ENCODE measurements at regions not wholly inside any gene's neighbourhood (a gene's known extent, or its start where the extent isn't known, plus 50 kb on each side); places are given as distances from the start of the nearest gene placed in this dataset.

DNA sequence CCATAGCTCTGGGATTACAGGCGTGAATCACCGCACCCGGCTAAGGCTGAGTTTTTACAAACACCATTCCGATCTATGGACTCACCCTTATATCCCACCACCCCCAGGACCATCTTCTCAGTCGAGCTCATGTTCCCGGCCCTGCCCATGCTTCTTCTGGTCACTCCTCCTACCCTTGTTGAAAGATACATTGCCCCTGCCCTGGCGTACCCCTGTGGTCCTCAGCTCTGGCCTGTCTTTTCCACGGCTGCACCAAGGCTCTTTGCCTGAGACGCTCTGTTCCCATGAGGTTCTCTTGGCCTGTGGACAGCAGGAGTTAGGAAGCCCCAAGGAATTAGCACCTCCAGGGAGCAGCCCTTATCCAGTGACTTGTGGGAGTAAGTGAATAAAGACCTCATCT, 379.4 kb upstream of the TNRC6C start:
- FAIRE-seq (no peak), DNase-seq (ENCODE audit: insufficient read length, low spot score) (no peak)

DNA sequence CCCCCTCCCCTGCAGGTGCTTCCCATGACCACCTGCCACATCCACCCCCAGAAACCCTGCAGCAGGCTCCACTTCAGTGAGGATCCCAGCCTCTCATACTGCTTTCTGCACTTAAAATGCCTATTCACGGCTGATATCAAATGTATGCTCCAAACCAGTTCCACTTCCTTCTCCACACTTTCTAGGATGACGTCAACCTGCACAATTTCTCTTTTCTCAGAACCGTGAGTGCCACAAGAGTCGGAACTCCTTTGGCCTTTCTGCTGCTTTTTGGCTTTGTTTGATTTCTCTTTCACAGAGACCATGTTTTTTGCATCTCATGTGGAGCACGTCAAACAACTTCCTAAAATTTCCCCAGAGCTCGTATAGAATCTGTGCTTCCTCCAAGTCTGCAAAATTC, 378.8 kb upstream of the TNRC6C start:
- DNase-seq (ENCODE audit: insufficient read length, low spot score) (no peak), FAIRE-seq (peak; percentile 82)

DNA sequence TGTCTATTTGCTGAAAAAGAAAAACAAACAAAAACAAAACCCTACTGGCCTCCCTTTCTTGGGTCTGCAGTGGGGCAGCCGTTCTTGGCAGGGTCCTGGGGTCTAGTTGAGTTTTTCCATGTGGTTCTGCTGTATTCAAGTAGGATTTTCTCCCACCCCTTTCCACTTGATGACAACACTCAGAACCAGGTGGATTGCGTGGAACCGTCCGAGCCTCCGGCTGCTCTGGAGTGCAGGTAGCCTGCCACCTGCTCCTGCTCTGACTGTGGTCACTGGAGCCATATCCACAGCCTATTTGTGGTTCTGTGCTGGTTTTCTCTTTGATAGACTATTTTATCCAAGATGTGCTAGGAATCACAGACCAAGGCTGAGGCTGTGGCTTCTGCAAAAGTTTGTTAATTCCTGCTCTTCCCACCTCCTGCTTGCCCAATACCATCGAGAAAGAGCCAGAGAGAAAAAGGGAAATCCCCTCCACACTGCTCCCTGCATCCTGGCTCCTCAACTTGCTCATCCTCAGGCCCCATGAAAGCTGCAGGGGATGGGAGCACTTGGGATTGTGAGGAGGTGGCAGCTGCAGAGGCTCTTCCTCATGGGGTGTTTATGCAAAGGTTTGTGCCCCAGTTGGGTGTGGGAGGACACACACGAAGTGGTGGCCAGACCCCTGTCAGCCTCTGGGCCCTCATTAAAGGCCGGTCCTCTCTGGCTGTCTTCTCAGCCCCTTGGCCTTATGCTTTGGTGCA, 377.8 kb upstream of the TNRC6C start:
- DNase-seq (ENCODE audit: insufficient read length, low spot score), result no peak
- FAIRE-seq, result no peak

DNA sequence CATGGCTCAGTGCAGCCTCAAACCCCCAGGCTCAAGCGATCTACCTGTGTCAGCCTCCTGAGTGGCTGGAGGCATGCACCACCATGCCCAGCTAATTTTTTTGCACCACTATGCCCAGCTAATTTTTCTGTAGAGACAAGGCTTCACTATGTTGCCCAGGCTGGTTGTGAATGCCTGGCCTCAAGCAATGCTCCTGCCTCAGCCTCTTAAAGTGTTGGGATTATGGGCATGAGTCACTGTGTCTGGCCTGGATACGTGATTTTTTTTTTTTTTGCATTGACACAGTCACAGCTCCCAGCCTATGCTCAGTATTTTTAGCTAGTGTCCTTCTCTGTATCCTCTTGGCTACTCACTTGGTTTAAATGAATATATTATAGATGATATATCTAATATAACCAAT, 377.0 kb upstream of the TNRC6C start:
- FAIRE-seq (no peak), DNase-seq (ENCODE audit: insufficient read length, low spot score) (no peak)

DNA sequence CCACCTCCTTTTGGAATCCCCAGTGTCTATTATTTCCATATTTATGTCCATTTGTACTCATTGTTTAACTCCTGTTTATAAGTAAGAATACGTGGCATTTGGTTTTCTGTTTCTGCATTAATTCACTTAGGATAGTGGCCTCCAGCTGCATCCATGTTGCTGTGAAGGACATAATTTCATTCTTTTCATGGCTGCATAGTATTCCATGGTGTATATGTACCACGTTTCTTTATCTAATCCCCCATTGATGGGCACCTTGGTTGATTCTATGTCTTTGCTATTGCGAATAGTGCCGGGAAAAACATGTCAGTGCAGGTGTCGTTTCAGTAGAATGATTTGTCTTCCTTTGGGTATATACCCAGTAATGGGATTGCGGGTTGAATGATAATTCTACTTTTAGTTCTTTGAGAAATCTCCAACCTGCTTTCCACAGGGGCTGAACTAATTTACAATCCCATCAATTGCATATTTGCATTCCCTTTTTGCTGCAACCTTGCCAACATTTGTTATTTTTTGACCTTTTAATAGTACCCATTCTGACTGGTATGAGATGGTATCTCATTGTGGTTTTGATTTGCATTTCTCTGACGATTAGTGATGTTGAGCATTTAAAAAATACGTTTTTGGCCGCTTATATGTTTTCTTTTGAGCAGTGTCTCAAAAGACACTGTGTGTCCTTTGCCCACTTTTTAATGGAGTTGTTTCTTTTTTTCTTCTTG, 373.2 kb upstream of the TNRC6C start:
- DNase-seq (ENCODE audit: insufficient read length, low spot score) (no peak), FAIRE-seq (no peak)

DNA sequence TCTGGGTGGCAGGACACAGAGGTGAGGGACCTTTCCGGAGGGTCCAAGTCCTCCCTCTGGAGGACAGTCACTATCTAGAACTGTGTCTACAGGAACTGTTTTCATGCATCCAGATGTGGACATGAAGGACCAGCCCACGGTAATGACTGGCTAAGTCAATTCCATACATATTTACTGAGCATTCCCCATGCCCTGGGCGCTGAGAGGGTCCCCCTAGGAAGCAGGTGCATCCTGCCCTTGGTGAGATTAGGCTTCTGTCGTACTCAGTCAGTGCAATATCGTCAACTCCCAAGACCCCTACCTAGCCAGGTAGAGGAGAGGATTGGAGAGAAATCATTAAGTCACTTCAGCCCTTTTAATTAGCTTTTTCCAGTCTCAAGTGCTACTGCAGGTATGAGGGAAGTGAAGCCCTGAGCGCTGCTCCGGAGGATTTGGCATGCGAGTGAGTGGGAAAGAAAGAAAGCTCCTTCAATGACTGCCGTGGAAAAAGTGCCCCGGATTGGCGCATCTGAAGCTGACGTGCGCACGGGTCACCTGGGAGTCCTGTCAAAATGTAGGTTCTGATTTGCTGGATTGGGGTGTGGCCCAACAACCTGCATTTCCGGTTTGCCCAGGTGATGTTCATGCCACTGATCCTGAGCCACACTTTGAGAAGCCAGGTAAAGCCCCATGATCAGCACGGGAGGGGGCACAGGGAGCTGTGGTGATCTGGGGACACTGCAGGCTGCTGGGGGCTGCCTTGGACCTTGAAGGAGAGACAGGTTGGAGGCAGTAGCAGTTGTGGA, 367.4 kb upstream of the TNRC6C start:
- no peak for DNase-seq (ENCODE audit: insufficient read length, low spot score)
- FAIRE-seq, result no peak

DNA sequence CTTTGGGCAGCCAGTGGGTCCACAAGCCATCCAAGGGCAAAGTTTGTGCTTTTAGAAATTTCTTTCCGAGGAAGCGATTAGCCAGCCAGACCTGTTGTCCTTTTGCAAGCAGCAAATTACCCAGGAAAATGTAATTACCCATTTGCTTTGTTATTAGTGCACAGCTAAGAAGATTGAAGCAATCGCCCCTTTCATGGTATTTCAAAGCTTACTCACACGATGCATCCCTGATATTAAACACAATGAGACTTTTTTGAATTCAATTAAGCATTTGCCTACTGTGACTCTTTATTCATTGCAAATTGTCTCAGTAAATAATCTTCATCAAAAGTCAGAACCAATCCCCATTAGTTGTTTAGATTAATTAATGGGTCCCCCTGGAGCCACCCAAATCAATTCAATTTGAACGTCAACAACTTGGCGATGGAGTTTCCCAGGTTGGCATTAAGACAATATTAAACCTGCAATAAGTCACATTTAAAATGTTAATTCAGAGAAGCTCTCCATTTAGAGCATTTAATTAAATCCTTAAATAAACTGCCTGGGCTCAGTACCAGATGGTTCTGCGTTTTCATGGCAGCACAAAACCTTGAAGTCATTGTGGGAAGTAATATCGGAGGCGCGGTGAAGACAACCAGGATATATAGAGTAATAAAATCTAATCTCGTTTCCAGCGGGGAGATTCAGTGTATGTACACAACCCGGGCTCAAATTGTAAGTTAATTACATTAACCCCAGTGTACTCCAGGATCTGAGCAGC, 366.2 kb upstream of the TNRC6C start:
- no peak for DNase-seq (ENCODE audit: insufficient read length, low spot score)
- FAIRE-seq, result no peak

DNA sequence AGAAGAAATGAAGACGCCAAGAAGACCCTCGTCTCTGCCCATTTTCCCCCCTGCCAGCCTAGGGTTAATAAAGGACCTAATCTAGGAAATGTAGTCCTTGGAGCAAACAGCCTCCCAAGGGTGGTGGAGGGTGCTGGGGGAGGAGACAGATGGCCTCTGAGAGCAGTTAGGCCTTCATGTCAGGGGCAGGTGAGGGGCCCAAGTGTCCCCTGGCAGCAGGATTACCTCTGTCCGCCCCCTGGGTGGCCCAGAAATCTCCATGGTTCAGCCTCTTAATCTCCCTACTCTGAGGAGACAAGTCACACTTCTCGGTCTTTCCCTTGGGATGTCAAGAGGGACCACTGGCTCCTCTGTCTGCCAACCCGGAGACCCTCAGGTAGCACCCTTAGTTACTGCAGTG, 365.4 kb upstream of the TNRC6C start:
- FAIRE-seq (no peak), DNase-seq (ENCODE audit: insufficient read length, low spot score) (no peak)

DNA sequence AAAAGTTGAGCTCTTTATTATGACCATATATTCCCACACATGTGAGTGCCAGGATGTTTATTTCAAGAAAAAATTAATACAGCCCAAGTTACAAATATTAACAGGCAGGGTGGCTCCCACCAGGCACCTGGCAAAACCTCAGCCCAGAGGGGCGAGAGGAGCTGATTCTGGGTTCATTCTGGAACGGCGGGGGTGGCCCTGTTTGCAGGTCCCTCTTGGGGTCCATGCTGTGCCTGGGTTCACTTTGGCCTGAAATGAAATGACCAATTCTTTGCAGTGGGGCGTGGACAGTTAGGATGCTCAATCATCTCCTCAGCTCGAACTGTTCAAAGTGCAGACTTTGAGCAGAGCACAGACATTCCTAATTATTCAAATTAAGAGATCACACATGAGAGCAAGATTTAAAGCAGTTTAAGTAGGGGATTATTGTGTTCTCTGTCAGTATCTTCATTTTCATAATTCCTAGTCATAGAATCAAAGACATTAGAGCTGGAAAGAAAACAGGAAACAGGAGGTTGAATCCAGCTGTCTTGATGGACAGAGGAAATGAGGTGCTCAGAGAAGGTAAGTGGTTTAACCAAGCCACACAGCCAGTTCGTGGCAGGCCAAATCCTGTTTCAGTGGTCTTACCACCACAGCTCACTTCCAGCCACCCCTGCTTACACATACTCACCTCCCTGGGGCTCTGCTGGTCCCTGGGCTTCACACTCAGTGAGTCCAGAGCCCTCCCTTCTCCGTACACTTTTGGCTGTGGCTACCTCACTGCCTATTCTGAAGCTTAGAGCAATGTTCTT, 363.9 kb upstream of the TNRC6C start:
- no peak for DNase-seq (ENCODE audit: insufficient read length, low spot score)

DNA sequence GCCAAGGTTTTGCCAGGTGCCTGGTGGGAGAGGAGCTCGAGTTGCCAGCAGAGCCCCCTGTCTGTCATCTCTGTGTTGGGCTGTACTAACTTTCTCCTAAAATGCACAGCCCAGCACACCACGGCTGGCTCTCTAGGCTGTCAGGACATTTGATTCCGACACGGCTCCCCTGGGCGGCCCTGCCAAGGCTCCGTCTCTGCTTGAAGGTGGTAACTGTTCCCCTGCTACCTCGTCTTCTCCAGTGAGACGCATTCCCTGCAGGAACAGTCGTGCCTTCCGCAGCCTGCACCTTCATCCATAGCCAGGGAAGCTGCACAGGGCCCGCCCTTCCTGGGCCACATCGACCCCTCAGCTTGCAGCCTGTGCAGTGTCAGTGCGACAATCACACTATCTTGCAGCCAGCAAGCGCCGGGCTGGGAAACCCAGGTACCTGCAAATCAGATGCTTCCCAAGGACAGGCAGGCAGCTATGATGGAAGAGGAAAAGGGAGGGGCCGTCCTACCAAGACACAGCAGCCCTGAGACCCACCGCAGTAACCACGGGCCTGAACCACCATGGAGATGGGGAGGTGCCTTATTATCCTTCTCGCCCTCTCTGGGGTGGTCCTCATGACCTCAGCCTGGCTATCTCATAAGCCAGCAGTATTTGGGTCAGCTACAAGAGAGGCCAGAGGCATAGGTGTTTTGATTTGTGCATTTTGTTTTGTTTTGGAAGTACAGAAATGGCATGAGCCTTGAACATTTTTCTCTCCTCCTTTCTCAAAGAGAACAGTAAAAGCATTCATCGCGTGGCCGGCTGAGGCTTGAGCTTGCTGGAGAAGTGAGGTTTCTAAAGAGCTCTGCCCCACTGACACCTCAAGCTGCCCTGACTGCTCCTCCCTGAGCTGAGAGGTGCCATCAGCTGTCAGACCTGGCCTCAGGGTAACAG, 361.7 kb upstream of the TNRC6C start:
- FAIRE-seq (no peak), DNase-seq (ENCODE audit: insufficient read length, low spot score) (no peak)

More for the DNA sequence above, 363.9 kb upstream of the TNRC6C start:
- no peak for FAIRE-seq

DNA sequence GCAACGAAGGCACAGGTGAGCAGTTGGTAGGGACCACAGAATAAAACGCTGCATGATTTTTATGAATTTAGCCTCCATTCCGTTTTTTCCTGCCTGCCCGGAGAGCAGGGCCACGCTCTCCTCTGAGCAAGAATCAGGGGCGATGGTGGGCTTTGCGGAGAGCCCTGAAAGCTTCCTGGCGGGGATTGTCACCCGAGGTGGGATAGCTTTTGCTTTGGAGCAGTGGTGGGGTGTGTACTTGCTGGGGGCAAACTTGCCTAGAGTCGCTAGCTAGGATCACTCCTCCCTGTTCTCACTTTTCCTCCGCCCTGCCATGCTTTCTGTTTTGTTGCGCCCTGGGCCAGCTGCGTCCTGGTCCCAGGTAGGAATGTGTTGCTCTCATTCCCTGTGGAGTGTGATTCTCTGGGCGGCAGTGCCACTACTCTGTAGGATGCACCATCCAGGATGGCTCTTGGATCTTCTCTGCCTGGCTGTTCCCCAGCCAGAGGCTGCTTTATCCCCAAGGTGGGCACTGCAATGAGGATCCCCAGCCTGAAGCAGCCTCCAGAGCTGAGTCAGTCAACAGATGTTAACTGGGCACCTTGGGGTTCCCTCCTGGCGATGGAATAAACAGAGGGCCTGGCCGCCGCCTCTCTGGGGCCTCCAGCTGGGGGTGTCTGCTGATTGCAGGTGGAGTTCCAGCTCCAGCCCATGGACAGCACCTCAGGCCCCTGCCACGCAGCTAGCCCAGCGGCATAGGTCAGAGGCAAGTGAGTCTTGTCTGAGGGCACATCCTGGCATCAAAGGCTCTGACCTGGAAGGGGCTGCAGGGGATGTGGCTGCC, 360.9 kb upstream of the TNRC6C start:
- no peak for DNase-seq (ENCODE audit: insufficient read length, low spot score)
- no peak for FAIRE-seq

DNA sequence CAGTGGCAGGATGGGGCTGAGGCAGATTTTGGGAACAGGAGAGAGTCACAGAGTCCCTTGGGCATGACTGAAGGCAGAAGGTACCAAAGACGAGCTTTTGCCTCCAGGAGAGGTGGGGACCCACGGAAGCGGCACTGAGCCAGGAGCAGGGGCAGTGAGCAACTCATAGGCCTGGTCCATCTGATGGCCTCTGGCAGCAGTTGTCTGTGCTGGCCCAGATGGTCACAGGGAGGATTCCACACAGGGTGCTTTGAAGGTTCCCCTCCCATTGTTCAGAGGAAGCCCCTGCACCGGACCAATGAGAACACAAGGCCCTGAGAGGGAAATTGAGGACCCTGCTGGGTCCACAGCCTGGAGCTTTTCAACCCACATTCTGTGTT, 360.3 kb upstream of the TNRC6C start:
- DNase-seq (ENCODE audit: insufficient read length, low spot score), result no peak
- no peak for FAIRE-seq

DNA sequence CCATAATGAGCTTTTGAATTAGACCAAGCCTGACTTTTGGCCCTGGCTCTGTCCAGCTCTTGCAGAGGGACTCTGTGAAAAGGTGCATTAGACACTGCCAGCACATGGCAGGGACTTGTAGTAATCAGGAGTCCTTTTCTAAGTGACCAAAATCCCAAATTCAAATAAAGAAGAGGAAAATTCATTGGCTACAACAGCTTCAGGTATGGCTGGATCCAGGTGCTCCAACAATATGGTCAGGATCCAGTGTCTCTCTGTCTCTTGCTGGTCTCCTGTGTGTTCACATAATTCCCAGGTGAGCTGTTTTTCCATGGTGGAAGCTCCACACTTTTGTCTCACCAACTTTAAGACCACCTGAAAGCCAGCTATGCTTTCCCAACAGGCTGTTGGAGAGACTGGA, 358.8 kb upstream of the TNRC6C start:
- DNase-seq (ENCODE audit: insufficient read length, low spot score) (no peak), FAIRE-seq (no peak)

DNA sequence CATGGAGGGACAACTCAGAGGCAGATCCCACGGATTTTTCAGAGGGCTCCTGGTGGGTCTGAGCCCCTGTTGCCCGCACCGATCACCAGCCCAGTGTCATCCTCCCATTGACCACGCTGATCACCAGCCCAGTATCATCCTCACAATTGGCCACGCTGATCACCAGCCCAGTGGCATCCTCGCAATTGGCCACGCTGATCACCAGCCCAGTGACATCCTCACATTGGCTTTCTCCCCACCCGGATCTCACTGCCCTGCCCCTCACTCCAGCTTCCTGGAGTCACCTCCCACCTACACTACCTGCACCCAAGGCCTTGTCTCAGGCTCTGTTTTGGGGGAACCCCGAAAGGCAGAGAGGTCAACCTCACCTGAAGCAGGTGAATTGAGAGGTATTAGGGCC, 358.2 kb upstream of the TNRC6C start:
- FAIRE-seq (no peak), DNase-seq (ENCODE audit: insufficient read length, low spot score) (no peak)

DNA sequence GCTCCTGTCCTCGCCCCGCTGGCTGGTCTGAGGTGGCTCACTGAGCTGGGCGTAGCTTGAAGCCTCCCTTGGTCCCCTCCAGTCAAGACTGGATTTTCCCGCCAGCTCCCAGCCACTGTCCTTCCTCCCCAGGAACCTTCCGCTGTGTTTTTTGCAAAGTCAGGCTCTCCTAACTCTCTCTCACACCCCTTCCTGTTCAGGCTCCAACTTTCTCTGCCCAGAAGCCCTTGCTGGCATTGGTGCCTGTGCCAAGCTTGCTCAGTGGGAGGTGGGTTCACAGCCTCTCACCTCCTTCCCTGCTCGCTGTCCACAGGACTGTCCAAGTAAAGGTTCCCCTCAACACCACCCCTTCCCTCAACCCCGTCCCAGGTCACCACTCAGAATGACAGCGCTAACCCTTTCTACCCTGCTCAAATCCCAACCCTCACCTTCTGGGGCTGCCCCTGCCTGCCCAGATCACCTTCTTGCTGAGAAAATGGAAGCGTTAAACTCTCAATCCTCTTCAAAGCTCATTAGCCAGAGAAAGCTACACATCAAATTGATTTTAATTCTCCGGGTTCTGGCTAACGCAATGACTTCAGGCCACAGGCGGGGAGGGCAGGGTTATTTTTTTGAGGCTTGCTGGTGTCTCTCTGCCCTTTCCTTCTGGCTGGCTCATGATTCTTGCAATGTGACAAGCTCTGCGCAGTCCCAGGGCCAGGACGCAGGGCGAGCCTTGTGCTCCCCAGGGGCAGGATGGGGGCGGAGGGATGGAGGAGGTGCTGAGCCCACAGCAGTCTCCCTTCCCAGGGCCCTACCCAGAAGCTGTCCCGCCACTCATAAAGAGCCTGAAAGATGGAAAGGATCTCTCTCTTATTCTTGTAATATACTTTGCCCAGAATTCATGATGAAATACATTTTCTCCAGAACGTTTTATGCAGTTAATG, 357.2 kb upstream of the TNRC6C start:
- no peak for FAIRE-seq

DNA sequence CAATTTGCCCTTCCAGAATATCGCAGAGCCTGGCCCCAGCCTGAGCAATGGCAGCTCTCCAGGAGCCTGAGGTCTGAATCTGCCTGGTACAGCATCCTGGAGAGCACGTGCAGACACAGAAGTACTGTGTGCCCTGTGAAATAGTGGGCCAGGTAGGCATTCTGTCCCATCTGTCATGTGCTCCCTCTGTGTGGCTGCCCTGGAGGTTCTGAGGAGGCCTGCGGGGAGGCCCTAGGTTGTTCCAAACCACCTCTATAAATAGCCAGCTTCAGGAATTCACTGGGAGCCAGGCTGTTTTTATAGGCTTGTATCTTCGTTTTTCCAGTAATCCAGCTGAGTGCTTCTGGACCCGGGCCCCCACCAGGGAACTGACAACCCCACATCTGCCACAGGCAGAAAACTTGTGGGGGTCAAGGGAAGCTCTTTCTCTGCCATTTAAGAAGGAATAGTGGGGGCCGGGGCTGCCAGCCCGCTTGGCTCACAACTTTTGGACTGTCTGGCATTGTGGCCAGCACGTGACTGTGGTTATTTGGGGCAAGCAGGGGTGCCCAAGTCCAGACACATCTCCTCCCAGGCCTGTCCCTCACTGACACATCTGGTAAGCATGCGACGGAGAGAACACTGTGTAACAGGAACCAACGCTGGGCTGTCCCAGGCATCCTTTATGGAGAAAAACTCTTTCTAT, 356.3 kb upstream of the TNRC6C start:
- DNase-seq (ENCODE audit: insufficient read length, low spot score), result no peak

More for the DNA sequence above, 357.2 kb upstream of the TNRC6C start:
- no peak for DNase-seq (ENCODE audit: insufficient read length, low spot score)

More for the DNA sequence above, 356.3 kb upstream of the TNRC6C start:
- FAIRE-seq, result no peak
